ENCODE measurements at regions not wholly inside any gene's neighbourhood (a gene's known extent, or its start where the extent isn't known, plus 50 kb on each side); places are given as distances from the start of the nearest gene placed in this dataset.

GRCh38 chr14:27314231-27314630 lies 716.4 kb upstream of the NOVA1 start:
- TF ChIP-seq POLR2AphosphoS5 (IDR thresholded peaks at IDR 0.05) (no peak), POLR2A (IDR thresholded peaks at IDR 0.05) (no peak), CTCF (IDR thresholded peaks at IDR 0.05) (no peak)
